Breast epithelium (tissue), 4 donors: ENCODE measurements at regions not wholly inside any gene's neighbourhood (a gene's known extent, or its start where the extent isn't known, plus 50 kb on each side); places are given as distances from the start of the nearest gene placed in this dataset.

Source experiments
- DNase-seq, 2 donors: peaks; one replicate each; pipeline ENCODE4 v3.0.0-alpha.2; 2019; ENCODE audit warnings: low spot score in 2 of 2
- H3K27ac ChIP-seq, 2 donors: fragments of 200-600 bp; sonication (generic) in 1 of 2; one replicate each; pipeline ENCODE4 v1.5.1; 2016 to 2019; ENCODE audit warnings: mild to moderate bottlenecking in 1 of 2
- H3K27me3 ChIP-seq, 2 donors: fragments of 200-600 bp; sonication (generic) in 1 of 2; one replicate each; pipeline versions ENCODE4 v1.5.1 to v1.6.0; 2017 to 2019; ENCODE audit warnings: control low read depth in 1 of 2, mild to moderate bottlenecking in 1 of 2
- H3K36me3 ChIP-seq: fragments of 200-600 bp; one replicate; pipeline ENCODE4 v1.5.1; 2019
- H3K4me1 ChIP-seq, 2 donors: fragments of 200-600 bp; sonication (generic); one replicate each; pipeline ENCODE4 v1.5.1; 2016 to 2019; ENCODE audit warnings: control low read depth in 1 of 2
- H3K4me3 ChIP-seq, 3 donors: fragments of 200-600 bp; sonication (generic); 1 replicate in 2 of 3; 2 replicates in 1 of 3; pipeline ENCODE4 v1.5.1; 2016 to 2019; ENCODE audit warnings: mild to moderate bottlenecking in 3 of 3, moderate library complexity in 2 of 3
- H3K9me3 ChIP-seq, 2 donors: fragments of 200-600 bp; sonication (generic) in 1 of 2; one replicate each; pipeline ENCODE4 v1.5.1; 2016 to 2019; ENCODE audit warnings: control low read depth in 1 of 2
- CTCF ChIP-seq, 3 donors: fragments of 450-650 bp; IDR thresholded peaks; one replicate each; pipeline ENCODE4 v1.5.1; 2016 to 2017; ENCODE audit warnings: antibody characterized with exemption in 3 of 3, mild to moderate bottlenecking in 3 of 3, moderate library complexity in 3 of 3
- POLR2A ChIP-seq: fragments of 450-650 bp; IDR thresholded peaks from one replicate; pipeline ENCODE4 v1.6.1; 2016; ENCODE audit warnings: antibody characterized with exemption, mild to moderate bottlenecking, moderate library complexity
- POLR2AphosphoS5 ChIP-seq, 3 donors: sonication (generic); formaldehyde crosslinking; IDR thresholded peaks; one replicate each; pipeline ENCODE4 v1.6.1; 2017; ENCODE audit warnings: antibody characterized with exemption in 3 of 3
- intact Hi-C: fragments of 100-400 bp; cut with DNase I; formaldehyde crosslinking; loops from one replicate; pipeline ENCODE4 v1.15.1; 2023; ENCODE audit warnings: low total_unique reads

GRCh38 chr9:711761-712553 lies 129.5 kb upstream of the DMRT1 start:
- TF ChIP-seq POLR2AphosphoS5 (IDR thresholded peaks at IDR 0.05): no peak
- TF ChIP-seq CTCF (IDR thresholded peaks at IDR 0.05): no peak
- no peak for TF ChIP-seq POLR2A
- peaks cover 0 to 18% of the 10 kb centered on the region in 2 donors for H3K4me1 ChIP-seq
- H3K4me3 ChIP-seq: no peak overlapping the region
- H3K9me3 ChIP-seq: no peaks in the 10 kb centered on the region
- no peaks in the 10 kb centered on the region for H3K27me3 ChIP-seq
- intact Hi-C loops: no loop called here
- no peak for DNase-seq
- peak overlapping the region in 1 of 2 donors; percentile 29 for H3K27ac ChIP-seq
- no peaks in the 10 kb centered on the region for H3K36me3 ChIP-seq

- peak overlapping the region; percentile 8 to 79 for H3K27ac ChIP-seq
- intact Hi-C loops: no loop called here
- H3K27me3 ChIP-seq: no peaks in the 10 kb centered on the region
- H3K4me1 ChIP-seq: peaks cover 0 to 18% of the 10 kb centered on the region in 2 donors
- TF ChIP-seq CTCF (IDR thresholded peaks at IDR 0.05) (no peak), POLR2A (no peak)
- H3K4me3 ChIP-seq: no peak overlapping the region
- no peaks in the 10 kb centered on the region for H3K9me3 ChIP-seq
- DNase-seq: no peak
- H3K36me3 ChIP-seq: no peaks in the 10 kb centered on the region
These were observed 128.9 kb upstream of the DMRT1 start for GRCh38 chr9:712643-713042.

- TF ChIP-seq POLR2AphosphoS5 (IDR thresholded peaks at IDR 0.05) (no peak), POLR2A (no peak), CTCF (IDR thresholded peaks at IDR 0.05) (no peak)
- Histone ChIP-seq H3K4me3 (no peak overlapping the region), H3K4me1 (peaks cover 0 to 18% of the 10 kb centered on the region in 2 donors), H3K9me3 (no peaks in the 10 kb centered on the region), H3K36me3 (no peaks in the 10 kb centered on the region), H3K27me3 (no peaks in the 10 kb centered on the region), H3K27ac (peak overlapping the region; percentile 8 to 79)
- no peak for DNase-seq
- intact Hi-C loops: no loop called here
These were observed 128.4 kb upstream of the DMRT1 start for GRCh38 chr9:713091-713490.

- Histone ChIP-seq H3K36me3 (no peaks in the 10 kb centered on the region), H3K27me3 (no peaks in the 10 kb centered on the region), H3K9me3 (no peaks in the 10 kb centered on the region), H3K27ac (peak overlapping the region; percentile 79 to 81), H3K4me1 (peaks cover 0 to 18% of the 10 kb centered on the region in 2 donors), H3K4me3 (no peak overlapping the region)
- DNase-seq: no peak
- intact Hi-C loops: no loop called here
- no peak for TF ChIP-seq POLR2A
- TF ChIP-seq POLR2AphosphoS5 (IDR thresholded peaks at IDR 0.05): no peak
- no peak for TF ChIP-seq CTCF (IDR thresholded peaks at IDR 0.05)
These were observed 126.8 kb upstream of the DMRT1 start for GRCh38 chr9:714675-715074.

- no peaks in the 10 kb centered on the region for H3K27me3 ChIP-seq
- DNase-seq: no peak
- H3K4me3 ChIP-seq: peak overlapping the region in 1 of 3 donors; percentile 23
- intact Hi-C loops: no loop called here
- H3K9me3 ChIP-seq: no peaks in the 10 kb centered on the region
- no peak for TF ChIP-seq POLR2A
- no peak for TF ChIP-seq CTCF (IDR thresholded peaks at IDR 0.05)
- TF ChIP-seq POLR2AphosphoS5 (IDR thresholded peaks at IDR 0.05): peak in 1 of 3 donors; percentile 50
- no peaks in the 10 kb centered on the region for H3K36me3 ChIP-seq
- H3K4me1 ChIP-seq: peaks cover 0 to 14% of the 10 kb centered on the region in 2 donors
- H3K27ac ChIP-seq: peak overlapping the region; percentile 79 to 81
These were observed 126.2 kb upstream of the DMRT1 start for GRCh38 chr9:715300-715699.
